Mesenchymal stem cell (in vitro differentiated cells and primary cell): ENCODE measurements at regions not wholly inside any gene's neighbourhood (a gene's known extent, or its start where the extent isn't known, plus 50 kb on each side); places are given as distances from the start of the nearest gene placed in this dataset.

Experiments used
- DNase-seq: peaks from one replicate; pipeline ENCODE4 v3.0.0-alpha.2; 2013
- H2AFZ ChIP-seq: one replicate; pipeline ENCODE4 v1.6.1; 2013; ENCODE audit warnings: low read depth, mild to moderate bottlenecking, control low read depth, inconsistent platforms, low read length, moderate library complexity
- H2AK5ac ChIP-seq: 2 replicates; pipeline ENCODE4 v1.6.1; 2013; ENCODE audit warnings: low read length, moderate library complexity, mild to moderate bottlenecking, inconsistent platforms; ENCODE audit not compliant: severe bottlenecking
- H2BK120ac ChIP-seq: one replicate; pipeline ENCODE4 v1.6.1; 2013; ENCODE audit warnings: low read depth, mild to moderate bottlenecking, inconsistent platforms, low read length, moderate library complexity
- H2BK12ac ChIP-seq, 2 experiments: one replicate each; pipeline ENCODE4 v1.6.1; 2013; ENCODE audit warnings: inconsistent platforms in 2 of 2, low read length in 2 of 2, mild to moderate bottlenecking in 2 of 2, moderate library complexity in 2 of 2, control low read depth in 1 of 2
- H2BK15ac ChIP-seq: one replicate; pipeline ENCODE4 v1.6.1; 2013; ENCODE audit warnings: mild to moderate bottlenecking, low read depth, inconsistent platforms; ENCODE audit not compliant: poor library complexity, severe bottlenecking
- H2BK5ac ChIP-seq: 2 replicates; pipeline ENCODE4 v1.6.1; 2013; ENCODE audit warnings: low read depth, mild to moderate bottlenecking, low read length, control low read depth, inconsistent platforms; ENCODE audit not compliant: poor library complexity, severe bottlenecking
- H3K14ac ChIP-seq, 2 experiments: one replicate each; pipeline ENCODE4 v1.6.1; 2013; ENCODE audit warnings: inconsistent platforms in 2 of 2, low read length in 2 of 2, control low read depth in 1 of 2, mild to moderate bottlenecking in 1 of 2, moderate library complexity in 1 of 2
- H3K18ac ChIP-seq, 2 experiments: one replicate each; pipeline ENCODE4 v1.6.1; 2013; ENCODE audit warnings: inconsistent platforms in 2 of 2, low read length in 2 of 2, control low read depth in 1 of 2, low read depth in 1 of 2, mild to moderate bottlenecking in 1 of 2
- H3K23ac ChIP-seq, 2 experiments: one replicate each; pipeline ENCODE4 v1.6.1; 2013; ENCODE audit warnings: inconsistent platforms in 2 of 2, low read length in 2 of 2, mild to moderate bottlenecking in 2 of 2, moderate library complexity in 2 of 2, control low read depth in 1 of 2
- H3K27ac ChIP-seq: 2 replicates; pipeline ENCODE4 v1.5.1; 2013; ENCODE audit warnings: mild to moderate bottlenecking, moderate library complexity, low read length, control low read depth, inconsistent platforms; ENCODE audit not compliant: poor library complexity, severe bottlenecking
- H3K27me3 ChIP-seq, 2 experiments: 2 replicates each; pipeline versions ENCODE4 v1.6.1 to v1.7.0; 2013; ENCODE audit warnings: low read length in 2 of 2, mild to moderate bottlenecking in 2 of 2, moderate library complexity in 2 of 2, control low read depth in 1 of 2, inconsistent platforms in 1 of 2; ENCODE audit not compliant: control insufficient read depth in 1 of 2, insufficient read depth in 1 of 2
- H3K36me3 ChIP-seq, 2 experiments: 2 replicates each; pipeline versions ENCODE4 v1.6.1 to v1.7.0; 2013; ENCODE audit warnings: low read length in 2 of 2, control low read depth in 1 of 2, inconsistent platforms in 1 of 2, low read depth in 1 of 2, mild to moderate bottlenecking in 1 of 2; ENCODE audit not compliant: insufficient read depth in 2 of 2, control insufficient read depth in 1 of 2
- H3K4ac ChIP-seq, 2 experiments: one replicate each; pipeline ENCODE4 v1.6.1; 2013; ENCODE audit warnings: inconsistent platforms in 2 of 2, low read length in 2 of 2, mild to moderate bottlenecking in 2 of 2, moderate library complexity in 2 of 2, control low read depth in 1 of 2, low read depth in 1 of 2
- H3K4me1 ChIP-seq: 2 replicates; pipeline ENCODE4 v1.6.1; 2013; ENCODE audit warnings: low read depth, low read length, control low read depth; ENCODE audit not compliant: control insufficient read depth, insufficient read depth
- H3K4me2 ChIP-seq: 2 replicates; pipeline ENCODE4 v1.6.1; 2013; ENCODE audit warnings: low read length, mild to moderate bottlenecking, inconsistent platforms; ENCODE audit not compliant: poor library complexity, severe bottlenecking
- H3K4me3 ChIP-seq, 2 experiments: 2 replicates each; pipeline versions ENCODE4 v1.5.1 to v1.7.0; 2013; ENCODE audit warnings: low read length in 2 of 2, mild to moderate bottlenecking in 2 of 2, control low read depth in 1 of 2, low read depth in 1 of 2; ENCODE audit not compliant: insufficient read depth in 1 of 2
- H3K79me1 ChIP-seq: replicated peaks from 2 replicates; pipeline ENCODE4 v1.6.1; 2013; ENCODE audit warnings: mild to moderate bottlenecking, control low read depth, low read length, inconsistent platforms; ENCODE audit not compliant: poor library complexity, severe bottlenecking
- H3K9ac ChIP-seq: 2 replicates; pipeline ENCODE4 v1.7.0; 2013; ENCODE audit warnings: mild to moderate bottlenecking, low read length, moderate library complexity
- H3K9me3 ChIP-seq: 2 replicates; pipeline ENCODE4 v1.7.0; 2013; ENCODE audit warnings: mild to moderate bottlenecking, low read length; ENCODE audit not compliant: control insufficient read depth
- H4K8ac ChIP-seq: one replicate; pipeline ENCODE4 v1.6.1; 2013; ENCODE audit warnings: inconsistent platforms, mild to moderate bottlenecking, low read length, moderate library complexity
- H4K91ac ChIP-seq: one replicate; pipeline ENCODE4 v1.6.1; 2013; ENCODE audit warnings: mild to moderate bottlenecking, low read length, inconsistent platforms
- WGBS: methylation state at CpG from one replicate; pipeline ENCODE4 v1.1.7; 2013; ENCODE audit warnings: mixed read lengths; 5-methylcytosine and 5-hydroxymethylcytosine counted together

DNA sequence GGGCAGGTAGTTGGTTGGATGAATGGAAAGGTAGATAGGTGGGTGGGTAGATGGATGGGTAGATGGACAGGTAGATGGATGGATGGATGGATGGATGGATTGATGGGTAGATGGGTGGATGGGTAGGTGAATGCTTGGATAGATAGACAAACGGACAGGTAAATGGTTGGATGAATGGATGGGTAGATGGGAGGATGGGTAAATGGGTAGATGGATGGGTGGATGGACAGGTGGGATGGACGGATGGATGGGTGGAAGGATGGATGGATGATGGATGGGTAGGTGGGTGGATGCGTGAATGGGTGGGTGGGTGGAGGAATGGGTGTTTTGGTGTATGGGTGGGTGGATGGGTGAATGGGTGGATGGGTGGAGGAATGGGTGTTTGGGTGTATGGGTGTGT lies 50.1 kb upstream of the ASAP2 start:
- H2BK15ac ChIP-seq: no peak overlapping the region
- H4K91ac ChIP-seq: no peak overlapping the region
- H3K27ac ChIP-seq: no peak overlapping the region
- no peak overlapping the region for H2AFZ ChIP-seq
- no peak overlapping the region for H3K4me3 ChIP-seq
- H2BK12ac ChIP-seq: no peak overlapping the region
- 91% methylated on average over 3 of the region's 3 CpGs for WGBS
- H3K4me2 ChIP-seq: no peak overlapping the region
- peaks cover 2% of the 10 kb centered on the region for H3K4me1 ChIP-seq
- H2BK120ac ChIP-seq: no peak overlapping the region
- H3K36me3 ChIP-seq: no peaks in the 10 kb centered on the region
- H3K27me3 ChIP-seq: no peaks in the 10 kb centered on the region
- no peak overlapping the region for H2BK5ac ChIP-seq
- H3K79me1 ChIP-seq: no peaks in the 10 kb centered on the region
- no peaks in the 10 kb centered on the region for H3K9me3 ChIP-seq
- no peak overlapping the region for H2AK5ac ChIP-seq
- no peak overlapping the region for H3K18ac ChIP-seq
- peak overlapping the region; percentile 7 for H4K8ac ChIP-seq
- no peak overlapping the region for H3K4ac ChIP-seq
- H3K9ac ChIP-seq: no peak overlapping the region
- no peak for DNase-seq
- no peak overlapping the region for H3K14ac ChIP-seq
- peak overlapping the region in 1 of 2 experiments; percentile 23 for H3K23ac ChIP-seq

DNA sequence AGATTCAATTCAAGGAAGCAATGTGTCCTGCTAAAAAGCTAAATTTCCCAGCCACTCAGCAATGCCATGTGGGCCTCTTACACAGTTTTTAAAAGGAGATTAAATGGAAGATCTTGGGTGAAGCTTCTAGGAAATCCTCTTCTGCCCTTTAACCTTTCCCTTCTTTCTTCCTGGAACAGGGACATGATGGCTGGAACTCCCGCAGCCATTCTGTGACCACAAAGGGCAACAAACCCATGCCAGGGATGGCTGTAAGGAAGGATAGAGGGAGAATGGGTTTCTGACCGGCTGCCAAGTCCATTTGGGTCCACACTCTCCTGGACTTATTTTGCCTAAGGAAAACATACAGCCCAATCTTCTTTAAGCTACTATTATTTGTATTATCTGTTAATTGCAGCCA lies 52.6 kb upstream of the ASAP2 start:
- Histone ChIP-seq H2AK5ac (no peak overlapping the region), H3K4ac (no peak overlapping the region), H2BK120ac (no peak overlapping the region), H3K18ac (no peak overlapping the region), H3K9ac (no peak overlapping the region), H2BK15ac (no peak overlapping the region), H3K9me3 (no peaks in the 10 kb centered on the region), H3K27me3 (no peaks in the 10 kb centered on the region), H3K23ac (no peak overlapping the region), H3K79me1 (no peaks in the 10 kb centered on the region), H2BK5ac (no peak overlapping the region), H2AFZ (no peak overlapping the region), H3K14ac (no peak overlapping the region), H4K8ac (no peak overlapping the region), H3K4me2 (no peak overlapping the region), H3K27ac (no peak overlapping the region), H4K91ac (no peak overlapping the region), H3K4me1 (peaks cover 2% of the 10 kb centered on the region), H3K4me3 (no peak overlapping the region), H2BK12ac (no peak overlapping the region), H3K36me3 (no peaks in the 10 kb centered on the region)
- DNase-seq: no peak
- WGBS: no CpG with 5 or more reads among the region's 2 CpGs

DNA sequence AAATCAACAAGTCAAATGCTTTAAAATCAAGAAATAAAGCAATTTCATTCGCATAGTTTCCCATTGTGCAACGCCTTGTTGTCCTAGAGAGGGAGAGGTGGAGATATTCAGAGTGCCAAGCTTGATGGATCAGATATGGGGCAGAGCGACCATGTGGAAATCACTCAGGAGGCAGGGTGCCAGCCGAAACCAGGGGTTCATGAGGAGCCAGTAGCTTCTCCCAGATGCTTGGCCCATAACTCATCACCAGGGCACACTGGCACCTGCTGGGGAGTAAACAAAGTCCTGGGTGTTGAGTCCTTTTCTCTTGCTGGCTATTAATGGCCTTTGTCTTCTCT lies 53.0 kb upstream of the ASAP2 start:
- Histone ChIP-seq H3K18ac (no peak overlapping the region), H3K4ac (no peak overlapping the region), H3K4me2 (no peak overlapping the region), H3K4me1 (peaks cover 2% of the 10 kb centered on the region), H2AFZ (no peak overlapping the region), H2BK15ac (no peak overlapping the region), H2BK120ac (no peak overlapping the region), H3K9me3 (no peaks in the 10 kb centered on the region), H2AK5ac (no peak overlapping the region), H3K79me1 (no peaks in the 10 kb centered on the region), H3K14ac (no peak overlapping the region), H2BK5ac (no peak overlapping the region), H3K4me3 (peak overlapping the region in 1 of 2 experiments; percentile 61), H3K27me3 (no peaks in the 10 kb centered on the region), H3K9ac (no peak overlapping the region), H4K8ac (no peak overlapping the region), H2BK12ac (peak overlapping the region in 1 of 2 experiments; percentile 25), H4K91ac (no peak overlapping the region), H3K23ac (no peak overlapping the region), H3K36me3 (peaks cover 0 to 3% of the 10 kb centered on the region in 2 experiments), H3K27ac (no peak overlapping the region)
- WGBS: 98% methylated on average over 4 of the region's 4 CpGs
- DNase-seq: no peak

DNA sequence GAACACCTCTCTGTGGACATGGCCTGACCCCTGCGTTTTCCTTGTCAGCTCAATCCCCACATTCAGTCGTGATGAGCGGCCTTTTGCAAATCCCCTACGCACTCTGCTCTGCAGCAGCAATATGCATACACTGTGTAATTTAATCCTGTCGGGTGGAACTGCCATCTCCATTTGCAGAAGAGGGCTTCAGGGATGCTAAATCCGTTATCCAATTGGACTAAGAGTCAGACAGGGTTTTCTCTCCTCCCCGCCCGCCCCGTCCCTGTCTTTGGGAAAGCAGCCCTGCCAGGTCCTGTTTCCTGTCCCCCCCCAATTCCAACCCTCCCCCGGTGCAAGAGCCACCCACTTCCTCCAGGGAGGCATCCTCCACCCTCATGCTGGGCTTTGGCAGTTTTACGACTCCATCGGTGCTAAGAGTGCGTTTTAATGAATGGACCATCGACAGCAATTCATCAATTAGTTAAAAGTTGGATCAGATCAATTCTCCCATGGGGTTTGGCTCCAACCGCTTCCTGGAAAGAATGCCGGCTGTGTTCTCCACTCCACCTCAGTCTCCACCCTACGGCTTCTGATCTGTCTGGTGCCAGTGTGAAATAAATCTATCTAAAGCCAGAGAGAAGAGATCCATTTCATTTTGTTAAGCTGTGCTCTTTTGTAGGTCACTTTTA lies 53.5 kb upstream of the ASAP2 start:
- WGBS: 38% methylated on average over 17 of the region's 17 CpGs
- H3K4me3 ChIP-seq: peak overlapping the region in 1 of 2 experiments; percentile 61
- H3K27me3 ChIP-seq: no peaks in the 10 kb centered on the region
- peak overlapping the region in 1 of 2 experiments; percentile 30 for H3K23ac ChIP-seq
- H3K27ac ChIP-seq: no peak overlapping the region
- no peak overlapping the region for H3K4me2 ChIP-seq
- peak overlapping the region in 1 of 2 experiments; percentile 59 for H3K18ac ChIP-seq
- no peak overlapping the region for H2BK5ac ChIP-seq
- no peak overlapping the region for H2BK120ac ChIP-seq
- peak overlapping the region; percentile 79 for H2AFZ ChIP-seq
- no peak overlapping the region for H4K8ac ChIP-seq
- no peak overlapping the region for H2BK15ac ChIP-seq
- H3K9me3 ChIP-seq: no peaks in the 10 kb centered on the region
- peaks cover 2% of the 10 kb centered on the region for H3K4me1 ChIP-seq
- no peak overlapping the region for H2BK12ac ChIP-seq
- H3K4ac ChIP-seq: no peak overlapping the region
- H3K79me1 ChIP-seq: no peaks in the 10 kb centered on the region
- H3K14ac ChIP-seq: no peak overlapping the region
- H4K91ac ChIP-seq: no peak overlapping the region
- DNase-seq: no peak
- H3K9ac ChIP-seq: peak overlapping the region; percentile 55
- peaks cover 0 to 3% of the 10 kb centered on the region in 2 experiments for H3K36me3 ChIP-seq
- H2AK5ac ChIP-seq: no peak overlapping the region
